ENCODE measurements at regions not wholly inside any gene's neighbourhood (a gene's known extent, or its start where the extent isn't known, plus 50 kb on each side); places are given as distances from the start of the nearest gene placed in this dataset.

DNA sequence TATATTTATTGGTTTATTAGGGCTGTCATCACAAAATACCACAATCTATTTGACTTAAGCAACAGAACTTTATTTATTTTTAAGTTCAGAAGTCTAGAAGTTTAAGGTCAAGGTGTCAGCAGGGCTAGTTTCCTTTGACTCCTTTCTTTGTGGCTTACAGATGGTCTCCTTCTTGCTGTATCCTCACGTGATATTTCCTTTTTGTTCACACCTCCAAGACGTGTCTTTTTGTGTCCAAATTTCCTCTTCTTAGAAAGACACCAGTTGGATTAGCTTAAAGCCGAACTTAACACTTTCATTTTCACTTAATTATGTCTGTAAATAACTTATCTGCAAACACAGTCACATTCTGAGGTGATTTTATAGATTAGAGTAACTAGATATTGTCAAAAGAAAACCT lies 631.4 kb upstream of the POT1 start:
- TF ChIP-seq EZH2 (IDR thresholded peaks at IDR 0.05; ENCODE audit: low read length, missing control alignments) = no peak
- TF ChIP-seq, protein P1, sequence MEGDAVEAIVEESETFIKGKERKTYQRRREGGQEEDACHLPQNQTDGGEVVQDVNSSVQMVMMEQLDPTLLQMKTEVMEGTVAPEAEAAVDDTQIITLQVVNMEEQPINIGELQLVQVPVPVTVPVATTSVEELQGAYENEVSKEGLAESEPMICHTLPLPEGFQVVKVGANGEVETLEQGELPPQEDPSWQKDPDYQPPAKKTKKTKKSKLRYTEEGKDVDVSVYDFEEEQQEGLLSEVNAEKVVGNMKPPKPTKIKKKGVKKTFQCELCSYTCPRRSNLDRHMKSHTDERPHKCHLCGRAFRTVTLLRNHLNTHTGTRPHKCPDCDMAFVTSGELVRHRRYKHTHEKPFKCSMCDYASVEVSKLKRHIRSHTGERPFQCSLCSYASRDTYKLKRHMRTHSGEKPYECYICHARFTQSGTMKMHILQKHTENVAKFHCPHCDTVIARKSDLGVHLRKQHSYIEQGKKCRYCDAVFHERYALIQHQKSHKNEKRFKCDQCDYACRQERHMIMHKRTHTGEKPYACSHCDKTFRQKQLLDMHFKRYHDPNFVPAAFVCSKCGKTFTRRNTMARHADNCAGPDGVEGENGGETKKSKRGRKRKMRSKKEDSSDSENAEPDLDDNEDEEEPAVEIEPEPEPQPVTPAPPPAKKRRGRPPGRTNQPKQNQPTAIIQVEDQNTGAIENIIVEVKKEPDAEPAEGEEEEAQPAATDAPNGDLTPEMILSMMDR (conservative IDR thresholded peaks at IDR 0.05 in 1 of 2, IDR thresholded peaks at IDR 0.05 in 1 of 2; ENCODE audit: low read depth in 1 of 2, low read length in 2 of 2) = no peak

All from fibroblast of lung (primary cell).